GM12864 (cell line): ENCODE measurements at regions not wholly inside any gene's neighbourhood (a gene's known extent, or its start where the extent isn't known, plus 50 kb on each side); places are given as distances from the start of the nearest gene placed in this dataset.

ENCODE experiments used
- DNase-seq: peaks from one replicate; pipeline ENCODE4 v3.0.0-alpha.2; 2011; ENCODE audit warnings: low read depth
- H3K4me3 ChIP-seq: 2 replicates; pipeline ENCODE4 v1.5.1; 2011; ENCODE audit warnings: mild to moderate bottlenecking, low read depth, low read length, control low read depth
- CTCF ChIP-seq: IDR thresholded peaks from 2 replicates; pipeline ENCODE4 v1.5.1; 2011; ENCODE audit warnings: low read depth, mild to moderate bottlenecking, moderate library complexity, low read length, control low read depth, inconsistent platforms; ENCODE audit errors: missing control alignments

GRCh38 chr6:54613596-54613995, 233.0 kb upstream of the FAM83B start:
- no peak for DNase-seq
- no peak overlapping the region for H3K4me3 ChIP-seq
- TF ChIP-seq CTCF: no peak

- no peak overlapping the region for H3K4me3 ChIP-seq
- DNase-seq: no peak
- TF ChIP-seq CTCF: no peak
These were observed 231.9 kb upstream of the FAM83B start for GRCh38 chr6:54614499-54615195.

GRCh38 chr6:54617730-54618129, 228.8 kb upstream of the FAM83B start:
- TF ChIP-seq CTCF: no peak
- no peak overlapping the region for H3K4me3 ChIP-seq
- DNase-seq: no peak

- H3K4me3 ChIP-seq: no peak overlapping the region
- TF ChIP-seq CTCF: no peak
- no peak for DNase-seq
These were observed 228.0 kb upstream of the FAM83B start for GRCh38 chr6:54618572-54618971.

GRCh38 chr6:54619102-54619501, 227.5 kb upstream of the FAM83B start:
- no peak overlapping the region for H3K4me3 ChIP-seq
- DNase-seq: no peak
- no peak for TF ChIP-seq CTCF

GRCh38 chr6:54621285-54621684, 225.3 kb upstream of the FAM83B start:
- TF ChIP-seq CTCF: no peak
- DNase-seq: no peak

GRCh38 chr6:54624216-54624615, 222.4 kb upstream of the FAM83B start:
- TF ChIP-seq CTCF: no peak
- no peak overlapping the region for H3K4me3 ChIP-seq
- DNase-seq: no peak

More at GRCh38 chr6:54621285-54621684, 225.3 kb upstream of the FAM83B start:
- H3K4me3 ChIP-seq: no peak overlapping the region
